Neural crest cell (in vitro differentiated cells): ENCODE measurements at regions not wholly inside any gene's neighbourhood (a gene's known extent, or its start where the extent isn't known, plus 50 kb on each side); places are given as distances from the start of the nearest gene placed in this dataset.

Experiments
- DNase-seq: peaks from one replicate; pipeline ENCODE4 v3.0.0; 2021; ENCODE audit warnings: low read depth, mixed read lengths, low spot score
- H3K27ac Mint-ChIP-seq: one replicate; pipeline ENCODE4 v1.8.0; 2021; ENCODE audit warnings: mild to moderate bottlenecking, mixed read lengths; ENCODE audit not compliant: unreplicated experiment
- H3K27me3 Mint-ChIP-seq: 2 replicates; pipeline ENCODE4 v1.8.0; 2021; ENCODE audit warnings: low read depth, mild to moderate bottlenecking, mixed read lengths
- H3K36me3 Mint-ChIP-seq: 2 replicates; pipeline ENCODE4 v1.8.0; 2021; ENCODE audit warnings: low read depth, mild to moderate bottlenecking, mixed read lengths
- H3K4me1 Mint-ChIP-seq: 2 replicates; pipeline ENCODE4 v1.8.0; 2021; ENCODE audit warnings: mixed read lengths
- H3K4me3 Mint-ChIP-seq: one replicate; pipeline ENCODE4 v1.8.0; 2021; ENCODE audit warnings: mild to moderate bottlenecking, mixed read lengths
- H3K9me3 Mint-ChIP-seq: 2 replicates; pipeline ENCODE4 v1.8.0; 2021; ENCODE audit warnings: mixed read lengths
- CTCF ChIP-seq: fragments of 200-600 bp; sonication (generic); conservative IDR thresholded peaks from 2 replicates; pipeline ENCODE4 v1.5.0; 2021; ENCODE audit warnings: antibody characterized with exemption, mild to moderate bottlenecking

GRCh38 chr19:34109596-34109995, 62.7 kb upstream of the LSM14A start:
- no peaks in the 10 kb centered on the region for H3K4me1 Mint-ChIP-seq
- no peak overlapping the region for H3K4me3 Mint-ChIP-seq
- no peak for TF ChIP-seq CTCF
- peaks cover 5% of the 10 kb centered on the region for H3K27me3 Mint-ChIP-seq
- DNase-seq, result no peak
- no peaks in the 10 kb centered on the region for H3K36me3 Mint-ChIP-seq
- H3K9me3 Mint-ChIP-seq, result no peaks in the 10 kb centered on the region
- H3K27ac Mint-ChIP-seq, result no peak overlapping the region

DNA sequence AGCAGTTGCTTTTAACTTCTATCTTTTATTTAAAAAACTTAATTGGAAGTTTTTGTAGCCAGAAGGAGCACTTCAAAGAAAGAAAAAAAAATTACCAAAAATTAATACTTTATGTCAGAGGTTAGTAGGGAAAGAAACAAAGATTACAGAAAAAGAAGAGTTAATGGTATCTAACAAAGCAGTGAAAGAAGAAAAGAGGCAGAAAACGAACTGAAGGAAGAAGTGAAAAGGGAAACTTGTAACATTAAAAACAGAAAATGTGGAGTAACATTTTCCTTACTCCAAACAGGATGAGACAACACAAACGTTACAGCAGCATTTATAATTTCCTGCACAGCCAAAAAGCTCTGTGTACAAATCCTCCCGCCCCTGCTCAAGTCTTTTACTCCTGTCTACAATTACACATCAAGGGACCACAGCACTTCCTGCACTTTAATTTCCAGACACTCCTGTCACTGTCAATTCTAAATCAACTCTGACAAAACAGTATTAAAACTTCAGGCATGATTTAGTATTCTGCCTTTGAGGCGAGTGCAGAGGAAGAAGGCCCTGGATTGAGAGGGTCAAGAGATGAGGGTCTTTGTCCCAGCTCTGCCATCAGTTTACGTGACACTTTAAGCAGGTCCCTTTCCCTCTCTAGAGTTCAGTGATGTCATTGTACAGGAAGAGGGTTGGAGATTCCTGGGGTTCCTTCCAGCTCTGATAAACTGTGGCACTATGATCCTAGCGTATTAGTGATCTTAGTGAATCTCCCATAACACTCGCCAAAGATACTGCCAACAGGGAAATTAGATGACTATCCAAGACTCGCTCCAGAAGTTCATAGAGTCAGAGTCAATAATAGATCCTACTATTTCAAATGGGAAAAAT, 53.2 kb upstream of the LSM14A start:
- no peak for DNase-seq
- no peak for TF ChIP-seq CTCF
- Mint-ChIP-seq H3K4me3 (no peak overlapping the region), H3K9me3 (peaks cover under 1% of the 10 kb centered on the region), H3K27ac (no peak overlapping the region), H3K27me3 (no peaks in the 10 kb centered on the region), H3K4me1 (peaks cover 16% of the 10 kb centered on the region), H3K36me3 (peaks cover 2% of the 10 kb centered on the region)

GRCh38 chr19:34120141-34120540, 52.2 kb upstream of the LSM14A start:
- Mint-ChIP-seq H3K27ac (no peak overlapping the region), H3K36me3 (peaks cover 5% of the 10 kb centered on the region), H3K9me3 (peaks cover 5% of the 10 kb centered on the region), H3K27me3 (no peaks in the 10 kb centered on the region), H3K4me1 (peaks cover 26% of the 10 kb centered on the region), H3K4me3 (no peak overlapping the region)
- DNase-seq, result no peak
- TF ChIP-seq CTCF, result no peak

DNA sequence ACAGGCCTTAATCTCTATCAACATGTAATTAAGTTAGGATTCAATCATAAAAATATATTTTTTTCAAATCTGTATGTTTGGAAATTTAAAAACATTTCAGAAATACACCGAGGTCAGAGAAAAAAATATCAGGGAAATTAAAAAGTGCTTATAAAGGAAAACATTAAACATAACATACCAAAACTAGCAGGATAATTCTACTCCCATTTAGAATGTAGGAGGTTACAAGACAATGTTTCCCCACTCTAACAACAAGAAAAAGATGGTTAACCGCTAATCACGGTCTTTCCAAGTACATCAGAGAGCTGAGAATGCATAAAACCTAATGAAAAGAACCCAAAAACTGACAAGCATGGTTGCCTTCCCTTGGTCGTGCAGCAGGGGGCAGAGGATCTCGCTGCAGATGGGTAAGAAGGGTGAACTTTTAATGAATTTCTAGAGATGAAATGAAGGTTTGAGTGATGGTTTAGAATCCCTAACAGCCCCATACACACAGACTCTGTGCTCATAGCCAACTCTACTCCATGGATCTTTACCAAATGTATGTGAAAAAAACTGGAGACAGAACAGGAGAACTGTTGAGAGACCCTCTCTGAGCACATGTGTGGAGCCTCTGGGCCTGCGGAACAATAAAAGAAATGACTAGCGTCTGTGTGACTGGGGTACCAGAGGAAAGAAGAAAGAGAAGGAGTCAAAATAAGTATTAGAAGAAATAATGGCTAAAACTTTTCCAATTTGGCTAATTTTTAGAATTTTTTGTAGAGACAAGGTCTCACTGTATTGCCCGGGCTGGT, 51.3 kb upstream of the LSM14A start:
- H3K27ac Mint-ChIP-seq, result peak overlapping the region; percentile 30
- peaks cover 29% of the 10 kb centered on the region for H3K4me1 Mint-ChIP-seq
- H3K27me3 Mint-ChIP-seq, result no peaks in the 10 kb centered on the region
- H3K9me3 Mint-ChIP-seq, result peaks cover 5% of the 10 kb centered on the region
- DNase-seq, result peak; percentile 34
- peak; percentile 74 for TF ChIP-seq CTCF
- peaks cover 5% of the 10 kb centered on the region for H3K36me3 Mint-ChIP-seq
- H3K4me3 Mint-ChIP-seq, result no peak overlapping the region
